ENCODE measurements at regions not wholly inside any gene's neighbourhood (a gene's known extent, or its start where the extent isn't known, plus 50 kb on each side); places are given as distances from the start of the nearest gene placed in this dataset.

- no peaks in the 10 kb centered on the region for H3K79me2 ChIP-seq (replicated peaks; ENCODE audit: insufficient read depth)
- ATAC-seq (peak; percentile 90), DNase-seq (ENCODE audit: low spot score) (peak; percentile 57)
- H3K4me1 ChIP-seq (ENCODE audit: insufficient read depth) = peaks cover 11% of the 10 kb centered on the region; the same call in 1 of the 2 replicates
- peak overlapping the region; percentile 48; the same call in 2 of the 3 replicates for H3K4me3 Mint-ChIP-seq
- H2AFZ ChIP-seq = peak overlapping the region; percentile 82
- peaks cover 62% of the 10 kb centered on the region for H3K27me3 ChIP-seq (ENCODE audit: insufficient read depth)
- no peaks in the 10 kb centered on the region for H3K36me3 Mint-ChIP-seq (ENCODE audit: low read depth)
- 0 out of 3 replicates have a peak, but pooled peaks cover 2% of the 10 kb centered on the region for H3K4me1 Mint-ChIP-seq
- peak overlapping the region; percentile 93 for H3K4me2 ChIP-seq
- H3F3A ChIP-seq (replicated peaks; ENCODE audit: low read depth) = no peaks in the 10 kb centered on the region
- no peak overlapping the region for H3K27ac ChIP-seq (ENCODE audit: low read depth)
- peak overlapping the region; percentile 57 for H3K4me3 ChIP-seq
- H3K36me3 ChIP-seq (ENCODE audit: insufficient read depth) = no peaks in the 10 kb centered on the region
- TF ChIP-seq EZH2 (IDR thresholded peaks at IDR 0.05; ENCODE audit: low read depth, unreplicated experiment) (peak; percentile 57), JUNB (IDR thresholded peaks at IDR 0.05; ENCODE audit: unreplicated experiment) (no peak)
- no peak overlapping the region for H3K27ac Mint-ChIP-seq
- H3K9me2 ChIP-seq (ENCODE audit: insufficient read depth) = no peaks in the 10 kb centered on the region
- H4K20me1 ChIP-seq (replicated peaks; ENCODE audit: insufficient read depth) = no peaks in the 10 kb centered on the region
- peaks cover 34% of the 10 kb centered on the region for H3K27me3 Mint-ChIP-seq (ENCODE audit: insufficient read depth, low read depth, poor library complexity)
- no peaks in the 10 kb centered on the region for H3K9me3 Mint-ChIP-seq
Observed at GRCh38 chr3:184491011-184491576, 70.5 kb upstream of the EPHB3 start.

GRCh38 chr3:184491867-184492615 is 69.5 kb upstream of the EPHB3 start:
- no peaks in the 10 kb centered on the region for H3F3A ChIP-seq (replicated peaks; ENCODE audit: low read depth)
- H3K9me2 ChIP-seq (ENCODE audit: insufficient read depth) = no peaks in the 10 kb centered on the region
- no peak overlapping the region for H3K27ac Mint-ChIP-seq
- peaks cover 33% of the 10 kb centered on the region for H3K27me3 Mint-ChIP-seq (ENCODE audit: insufficient read depth, low read depth, poor library complexity)
- peaks cover 11% of the 10 kb centered on the region; the same call in 1 of the 2 replicates for H3K4me1 ChIP-seq (ENCODE audit: insufficient read depth)
- no peaks in the 10 kb centered on the region for H3K36me3 Mint-ChIP-seq (ENCODE audit: low read depth)
- peak overlapping the region; percentile 97 for H2AFZ ChIP-seq
- TF ChIP-seq REST (IDR thresholded peaks at IDR 0.05; ENCODE audit: unreplicated experiment) (no peak), ZNF462 (CRISPR knock-in tag; IDR thresholded peaks at IDR 0.05) (no peak), ZNF331 (CRISPR knock-in tag; IDR thresholded peaks at IDR 0.05; ENCODE audit: low read depth) (no peak), JUNB (IDR thresholded peaks at IDR 0.05; ENCODE audit: unreplicated experiment) (no peak), POLR2AphosphoS5 (IDR thresholded peaks at IDR 0.05; ENCODE audit: low read depth) (no peak), STAT1 (IDR thresholded peaks at IDR 0.05; ENCODE audit: unreplicated experiment) (no peak), EZH2phosphoT487 (IDR thresholded peaks at IDR 0.05; ENCODE audit: unreplicated experiment) (no peak), EZH2 (IDR thresholded peaks at IDR 0.05; ENCODE audit: low read depth, unreplicated experiment) (peak; percentile 66)
- no peaks in the 10 kb centered on the region for H3K9me3 Mint-ChIP-seq
- no peaks in the 10 kb centered on the region for H3K79me2 ChIP-seq (replicated peaks; ENCODE audit: insufficient read depth)
- H3K4me2 ChIP-seq = peak overlapping the region; percentile 93
- H3K4me3 ChIP-seq = peak overlapping the region; percentile 71
- H3K4me3 Mint-ChIP-seq = peak overlapping the region; percentile 76
- peaks cover 62% of the 10 kb centered on the region for H3K27me3 ChIP-seq (ENCODE audit: insufficient read depth)
- H3K4me1 Mint-ChIP-seq = 0 out of 3 replicates have a peak, but pooled peaks cover 2% of the 10 kb centered on the region
- H4K20me1 ChIP-seq (replicated peaks; ENCODE audit: insufficient read depth) = no peaks in the 10 kb centered on the region
- H3K27ac ChIP-seq (ENCODE audit: low read depth) = no peak overlapping the region
- no peaks in the 10 kb centered on the region for H3K36me3 ChIP-seq (ENCODE audit: insufficient read depth)
- ATAC-seq (peak; percentile 72), DNase-seq (ENCODE audit: low spot score) (peak; percentile 67)

Measured in GM23338 (cell line).